ENCODE measurements at regions not wholly inside any gene's neighbourhood (a gene's known extent, or its start where the extent isn't known, plus 50 kb on each side); places are given as distances from the start of the nearest gene placed in this dataset.

- TF ChIP-seq POLR2A (IDR thresholded peaks at IDR 0.05) (no peak), EP300 (IDR thresholded peaks at IDR 0.05) (no peak), CTCF (IDR thresholded peaks at IDR 0.05) (no peak)
- no peaks in the 10 kb centered on the region for H3K36me3 ChIP-seq
- WGBS, 2 donors, result 74 to 81% methylated on average over 3 of the region's 3 CpGs
Measured at GRCh38 chr10:84901885-84902284, 573.5 kb downstream of the CCSER2 start.

GRCh38 chr10:84902553-84902952 is 574.2 kb downstream of the CCSER2 start:
- Histone ChIP-seq H3K4me1 (no peaks in the 10 kb centered on the region), H3K9me3 (no peaks in the 10 kb centered on the region), H3K4me3 (no peak overlapping the region), H3K36me3 (no peaks in the 10 kb centered on the region), H3K27ac (no peak overlapping the region), H3K27me3 (no peaks in the 10 kb centered on the region)
- TF ChIP-seq EP300 (IDR thresholded peaks at IDR 0.05) (no peak), CTCF (IDR thresholded peaks at IDR 0.05) (no peak), POLR2A (IDR thresholded peaks at IDR 0.05) (no peak)
- WGBS, 2 donors, result 41 to 55% methylated on average over 3 of the region's 3 CpGs
- DNase-seq (ENCODE audit: low spot score in 2 of 2), result no peak

More at GRCh38 chr10:84901885-84902284, 573.5 kb downstream of the CCSER2 start:
- Histone ChIP-seq H3K4me3 (no peak overlapping the region), H3K4me1 (no peaks in the 10 kb centered on the region), H3K27ac (no peak overlapping the region), H3K9me3 (no peaks in the 10 kb centered on the region), H3K27me3 (no peaks in the 10 kb centered on the region)
- DNase-seq (ENCODE audit: low spot score in 2 of 2), result no peak

GRCh38 chr10:84903320-84903719 is 574.9 kb downstream of the CCSER2 start:
- TF ChIP-seq EP300 (IDR thresholded peaks at IDR 0.05), result no peak
- no peak for TF ChIP-seq POLR2A (IDR thresholded peaks at IDR 0.05)
- TF ChIP-seq CTCF (IDR thresholded peaks at IDR 0.05), result no peak
- Histone ChIP-seq H3K36me3 (no peaks in the 10 kb centered on the region), H3K27me3 (no peaks in the 10 kb centered on the region), H3K4me3 (no peak overlapping the region), H3K9me3 (no peaks in the 10 kb centered on the region), H3K4me1 (no peaks in the 10 kb centered on the region), H3K27ac (no peak overlapping the region)
- DNase-seq (ENCODE audit: low spot score in 2 of 2), result no peak

- DNase-seq (ENCODE audit: low spot score in 2 of 2), result no peak
- Histone ChIP-seq H3K9me3 (no peaks in the 10 kb centered on the region), H3K27ac (no peak overlapping the region), H3K4me1 (no peaks in the 10 kb centered on the region), H3K4me3 (no peak overlapping the region), H3K36me3 (no peaks in the 10 kb centered on the region), H3K27me3 (no peaks in the 10 kb centered on the region)
- WGBS, 2 donors, result 65 to 86% methylated on average over 4 of the region's 4 CpGs
- no peak for TF ChIP-seq POLR2A (IDR thresholded peaks at IDR 0.05)
- no peak for TF ChIP-seq EP300 (IDR thresholded peaks at IDR 0.05)
- no peak for TF ChIP-seq CTCF (IDR thresholded peaks at IDR 0.05)
Measured at GRCh38 chr10:84907461-84908009, 579.1 kb downstream of the CCSER2 start.

GRCh38 chr10:84908491-84908890 is 580.1 kb downstream of the CCSER2 start:
- WGBS, 2 donors, result 72 to 78% methylated on average over 4 of the region's 4 CpGs
- no peaks in the 10 kb centered on the region for H3K4me1 ChIP-seq
- TF ChIP-seq POLR2A (IDR thresholded peaks at IDR 0.05) (no peak), EP300 (IDR thresholded peaks at IDR 0.05) (no peak), CTCF (IDR thresholded peaks at IDR 0.05) (no peak)
- DNase-seq (ENCODE audit: low spot score in 2 of 2), result no peak
- no peak overlapping the region for H3K27ac ChIP-seq
- H3K36me3 ChIP-seq, result no peaks in the 10 kb centered on the region
- no peak overlapping the region for H3K4me3 ChIP-seq
- no peaks in the 10 kb centered on the region for H3K9me3 ChIP-seq
- H3K27me3 ChIP-seq, result no peaks in the 10 kb centered on the region
